ENCODE measurements at regions not wholly inside any gene's neighbourhood (a gene's known extent, or its start where the extent isn't known, plus 50 kb on each side); places are given as distances from the start of the nearest gene placed in this dataset.

GRCh38 chr6:22958677-22959076 is 389.3 kb downstream of the HDGFL1 start:
- no peak for TF ChIP-seq RAD21 (IDR thresholded peaks at IDR 0.05)
- TF ChIP-seq, protein P1, sequence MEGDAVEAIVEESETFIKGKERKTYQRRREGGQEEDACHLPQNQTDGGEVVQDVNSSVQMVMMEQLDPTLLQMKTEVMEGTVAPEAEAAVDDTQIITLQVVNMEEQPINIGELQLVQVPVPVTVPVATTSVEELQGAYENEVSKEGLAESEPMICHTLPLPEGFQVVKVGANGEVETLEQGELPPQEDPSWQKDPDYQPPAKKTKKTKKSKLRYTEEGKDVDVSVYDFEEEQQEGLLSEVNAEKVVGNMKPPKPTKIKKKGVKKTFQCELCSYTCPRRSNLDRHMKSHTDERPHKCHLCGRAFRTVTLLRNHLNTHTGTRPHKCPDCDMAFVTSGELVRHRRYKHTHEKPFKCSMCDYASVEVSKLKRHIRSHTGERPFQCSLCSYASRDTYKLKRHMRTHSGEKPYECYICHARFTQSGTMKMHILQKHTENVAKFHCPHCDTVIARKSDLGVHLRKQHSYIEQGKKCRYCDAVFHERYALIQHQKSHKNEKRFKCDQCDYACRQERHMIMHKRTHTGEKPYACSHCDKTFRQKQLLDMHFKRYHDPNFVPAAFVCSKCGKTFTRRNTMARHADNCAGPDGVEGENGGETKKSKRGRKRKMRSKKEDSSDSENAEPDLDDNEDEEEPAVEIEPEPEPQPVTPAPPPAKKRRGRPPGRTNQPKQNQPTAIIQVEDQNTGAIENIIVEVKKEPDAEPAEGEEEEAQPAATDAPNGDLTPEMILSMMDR (IDR thresholded peaks at IDR 0.05; ENCODE audit: low read depth, low read length, missing input control): no peak
- TF ChIP-seq, protein P2, sequence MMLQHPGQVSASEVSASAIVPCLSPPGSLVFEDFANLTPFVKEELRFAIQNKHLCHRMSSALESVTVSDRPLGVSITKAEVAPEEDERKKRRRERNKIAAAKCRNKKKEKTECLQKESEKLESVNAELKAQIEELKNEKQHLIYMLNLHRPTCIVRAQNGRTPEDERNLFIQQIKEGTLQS (IDR thresholded peaks at IDR 0.05): no peak
- TF ChIP-seq SP1 (IDR thresholded peaks at IDR 0.05): no peak
- TF ChIP-seq RXRA (IDR thresholded peaks at IDR 0.05): no peak
- no peak for TF ChIP-seq TAF1 (conservative IDR thresholded peaks at IDR 0.05)
- TF ChIP-seq, protein P3, sequence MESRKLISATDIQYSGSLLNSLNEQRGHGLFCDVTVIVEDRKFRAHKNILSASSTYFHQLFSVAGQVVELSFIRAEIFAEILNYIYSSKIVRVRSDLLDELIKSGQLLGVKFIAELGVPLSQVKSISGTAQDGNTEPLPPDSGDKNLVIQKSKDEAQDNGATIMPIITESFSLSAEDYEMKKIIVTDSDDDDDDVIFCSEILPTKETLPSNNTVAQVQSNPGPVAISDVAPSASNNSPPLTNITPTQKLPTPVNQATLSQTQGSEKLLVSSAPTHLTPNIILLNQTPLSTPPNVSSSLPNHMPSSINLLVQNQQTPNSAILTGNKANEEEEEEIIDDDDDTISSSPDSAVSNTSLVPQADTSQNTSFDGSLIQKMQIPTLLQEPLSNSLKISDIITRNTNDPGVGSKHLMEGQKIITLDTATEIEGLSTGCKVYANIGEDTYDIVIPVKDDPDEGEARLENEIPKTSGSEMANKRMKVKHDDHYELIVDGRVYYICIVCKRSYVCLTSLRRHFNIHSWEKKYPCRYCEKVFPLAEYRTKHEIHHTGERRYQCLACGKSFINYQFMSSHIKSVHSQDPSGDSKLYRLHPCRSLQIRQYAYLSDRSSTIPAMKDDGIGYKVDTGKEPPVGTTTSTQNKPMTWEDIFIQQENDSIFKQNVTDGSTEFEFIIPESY (IDR thresholded peaks at IDR 0.05): no peak
- no peak for TF ChIP-seq YY1 (IDR thresholded peaks at IDR 0.05)
